Stimulated activated naive CD8-positive, alpha-beta T cell treated with anti-CD3 and anti-CD28 coated beads, Interleukin-15, Interleukin-2, amounts not matched to agents 100 U/mL and 50 U/mL, for 24 hours (primary cell): ENCODE measurements at regions not wholly inside any gene's neighbourhood (a gene's known extent, or its start where the extent isn't known, plus 50 kb on each side); places are given as distances from the start of the nearest gene placed in this dataset.
"Not testable (repeated sequence)": the region's sequence is repeated elsewhere in the genome, so short reads cannot be mapped to it uniquely, and the experiment has no call there.

Experiments
- ATAC-seq: fragments of 150-1000 bp; cut with Tn5 transposase; one replicate; pipeline ENCODE4 v1.10.0; 2021
- DNase-seq: peaks from one replicate; pipeline ENCODE4 v3.0.0; 2021

GRCh38 chrX:13476384-13476783, 93.0 kb upstream of the EGFL6 start:
- ATAC-seq: no peak
- DNase-seq: no peak

- ATAC-seq (no peak), DNase-seq (no peak)
Measured at GRCh38 chrX:13474164-13474516, 95.3 kb upstream of the EGFL6 start.

- no peak for DNase-seq
- no peak for ATAC-seq
Measured at GRCh38 chrX:13473442-13474163, 95.8 kb upstream of the EGFL6 start.

- DNase-seq (no peak), ATAC-seq (no peak)
Measured at GRCh38 chrX:13472975-13473374, 96.4 kb upstream of the EGFL6 start.

GRCh38 chrX:13471269-13471668, 98.1 kb upstream of the EGFL6 start:
- no peak for ATAC-seq
- no peak for DNase-seq

GRCh38 chrX:13470685-13470977, 98.8 kb upstream of the EGFL6 start:
- no peak for DNase-seq
- ATAC-seq: no peak

- ATAC-seq: no peak
- no peak for DNase-seq
Measured at GRCh38 chrX:13469963-13470684, 99.3 kb upstream of the EGFL6 start.

- ATAC-seq (no peak), DNase-seq (no peak)
Measured at GRCh38 chrX:13468096-13468495, 101.3 kb upstream of the EGFL6 start.

GRCh38 chrX:13467243-13467642, 102.2 kb upstream of the EGFL6 start:
- DNase-seq (no peak), ATAC-seq (no peak)

- DNase-seq (no peak), ATAC-seq (no peak)
Measured at GRCh38 chrX:13464599-13465275, 104.7 kb upstream of the EGFL6 start.

GRCh38 chrX:13463608-13464007, 105.8 kb upstream of the EGFL6 start:
- DNase-seq (no peak), ATAC-seq (no peak)

- no peak for ATAC-seq
- no peak for DNase-seq
Measured at GRCh38 chrX:13452283-13452682, 117.1 kb upstream of the EGFL6 start.

- DNase-seq (no peak), ATAC-seq (no peak)
Measured at GRCh38 chrX:13449441-13449840, 120.0 kb upstream of the EGFL6 start.

GRCh38 chrX:13448941-13449340, 120.5 kb upstream of the EGFL6 start:
- ATAC-seq: no peak
- no peak for DNase-seq

GRCh38 chrX:13441608-13442007, 121.8 kb upstream of the ATXN3L start:
- not testable (repeated sequence) for ATAC-seq, DNase-seq

- DNase-seq (no peak), ATAC-seq (no peak)
Measured at GRCh38 chrX:13440176-13440575, 120.3 kb upstream of the ATXN3L start.

- ATAC-seq: no peak
Measured at GRCh38 chrX:13433298-13433605, 113.4 kb upstream of the ATXN3L start.

GRCh38 chrX:13432414-13433297, 112.8 kb upstream of the ATXN3L start:
- no peak for DNase-seq
- no peak for ATAC-seq

More at GRCh38 chrX:13433298-13433605, 113.4 kb upstream of the ATXN3L start:
- DNase-seq: no peak

- ATAC-seq: no peak
- DNase-seq: no peak
Measured at GRCh38 chrX:13430136-13430827, 110.4 kb upstream of the ATXN3L start.

GRCh38 chrX:13428053-13428786, 108.4 kb upstream of the ATXN3L start:
- DNase-seq: peak; percentile 28
- peak; percentile 85 for ATAC-seq

- ATAC-seq (no peak), DNase-seq (no peak)
Measured at GRCh38 chrX:13427441-13428052, 107.7 kb upstream of the ATXN3L start.
